GM12878 (cell line): ENCODE measurements at regions not wholly inside any gene's neighbourhood (a gene's known extent, or its start where the extent isn't known, plus 50 kb on each side); places are given as distances from the start of the nearest gene placed in this dataset.

Experiments used
- CBX5 ChIP-seq: sonication (generic); IDR thresholded peaks from 2 replicates; pipeline ENCODE4 v1.6.1; 2016; ENCODE audit warnings: low read depth, moderate library complexity, mild to moderate bottlenecking, inconsistent platforms
- FOS ChIP-seq: IDR thresholded peaks from 3 replicates; pipeline ENCODE4 v1.6.1; 2011; ENCODE audit warnings: borderline replicate concordance; ENCODE audit not compliant: insufficient read length; ENCODE audit errors: extremely low read depth
- GABPA ChIP-seq: IDR thresholded peaks from 2 replicates; pipeline ENCODE4 v1.6.1; 2014; ENCODE audit warnings: antibody characterized with exemption, low read depth, mild to moderate bottlenecking, inconsistent platforms
- ZNF24 ChIP-seq: fragments of 450-650 bp; IDR thresholded peaks from 2 replicates; pipeline ENCODE4 v1.6.1; 2017; ENCODE audit warnings: antibody characterized with exemption, mild to moderate bottlenecking
- TF ChIP-seq, protein P1 (sequence below), 3 experiments: IDR thresholded peaks in 2 of 3; conservative IDR thresholded peaks in 1 of 3; 2 replicates each; pipeline ENCODE4 v1.5.1; 2011; ENCODE audit warnings: low read depth in 3 of 3, low read length in 3 of 3, mild to moderate bottlenecking in 3 of 3, control low read depth in 2 of 3, moderate library complexity in 2 of 3, inconsistent platforms in 1 of 3, mixed read lengths in 1 of 3; ENCODE audit not compliant: control insufficient read depth in 2 of 3, insufficient read depth in 1 of 3; ENCODE audit errors: extremely low read depth in 1 of 3
- TF ChIP-seq, protein P2 (sequence below): IDR thresholded peaks from 2 replicates; pipeline ENCODE4 v1.6.1; 2012; ENCODE audit warnings: low read length, inconsistent platforms
- TF ChIP-seq, protein P3 (sequence below): IDR thresholded peaks from 2 replicates; pipeline ENCODE4 v1.6.1; 2011; ENCODE audit warnings: borderline replicate concordance, low read depth, mild to moderate bottlenecking, moderate library complexity, mixed read lengths, low read length; ENCODE audit not compliant: insufficient read depth; ENCODE audit errors: extremely low read length

DNA sequence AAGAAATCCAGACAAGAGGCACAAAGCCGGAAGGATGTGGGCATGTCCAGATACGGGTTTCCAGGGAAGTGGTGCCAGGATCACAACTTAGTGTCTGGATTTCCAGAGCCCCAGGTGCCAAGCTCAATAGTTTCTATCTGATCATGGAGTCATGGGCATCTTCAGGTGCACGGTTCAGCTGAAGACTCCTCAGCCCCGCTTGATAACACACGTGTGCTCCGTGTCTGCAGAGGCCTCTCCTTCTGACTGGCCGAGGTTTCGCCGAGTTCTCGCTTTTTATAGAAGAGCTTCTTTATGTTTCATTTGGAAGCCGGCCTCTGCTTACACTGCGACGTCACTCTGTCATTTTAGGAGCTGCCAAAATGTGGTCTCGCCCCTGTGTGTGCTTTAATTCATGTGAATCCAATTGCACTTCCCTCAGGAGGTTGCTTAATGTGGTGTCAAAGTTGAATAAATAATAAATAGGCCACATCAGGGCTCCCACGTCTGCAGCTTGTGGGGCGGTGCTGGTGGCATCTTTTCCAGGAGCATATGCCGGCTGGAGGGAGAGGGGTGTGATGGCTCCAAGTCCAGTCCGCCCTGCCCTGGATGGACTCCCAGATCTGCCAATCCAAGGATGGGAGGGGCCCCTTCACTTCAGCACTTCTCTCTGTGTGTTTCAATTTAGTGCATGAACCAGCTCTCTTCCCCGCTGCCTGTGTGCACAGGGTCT lies 1410.8 kb downstream of the TBC1D22A start:
- TF ChIP-seq CBX5, result no peak
- TF ChIP-seq, protein P1, sequence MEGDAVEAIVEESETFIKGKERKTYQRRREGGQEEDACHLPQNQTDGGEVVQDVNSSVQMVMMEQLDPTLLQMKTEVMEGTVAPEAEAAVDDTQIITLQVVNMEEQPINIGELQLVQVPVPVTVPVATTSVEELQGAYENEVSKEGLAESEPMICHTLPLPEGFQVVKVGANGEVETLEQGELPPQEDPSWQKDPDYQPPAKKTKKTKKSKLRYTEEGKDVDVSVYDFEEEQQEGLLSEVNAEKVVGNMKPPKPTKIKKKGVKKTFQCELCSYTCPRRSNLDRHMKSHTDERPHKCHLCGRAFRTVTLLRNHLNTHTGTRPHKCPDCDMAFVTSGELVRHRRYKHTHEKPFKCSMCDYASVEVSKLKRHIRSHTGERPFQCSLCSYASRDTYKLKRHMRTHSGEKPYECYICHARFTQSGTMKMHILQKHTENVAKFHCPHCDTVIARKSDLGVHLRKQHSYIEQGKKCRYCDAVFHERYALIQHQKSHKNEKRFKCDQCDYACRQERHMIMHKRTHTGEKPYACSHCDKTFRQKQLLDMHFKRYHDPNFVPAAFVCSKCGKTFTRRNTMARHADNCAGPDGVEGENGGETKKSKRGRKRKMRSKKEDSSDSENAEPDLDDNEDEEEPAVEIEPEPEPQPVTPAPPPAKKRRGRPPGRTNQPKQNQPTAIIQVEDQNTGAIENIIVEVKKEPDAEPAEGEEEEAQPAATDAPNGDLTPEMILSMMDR (IDR thresholded peaks at IDR 0.05 in 2 of 3, conservative IDR thresholded peaks at IDR 0.05 in 1 of 3; ENCODE audit: control insufficient read depth in 2 of 3, extremely low read depth in 1 of 3, insufficient read depth in 1 of 3, low read depth in 3 of 3, low read length in 3 of 3), result no peak
- TF ChIP-seq, protein P2, sequence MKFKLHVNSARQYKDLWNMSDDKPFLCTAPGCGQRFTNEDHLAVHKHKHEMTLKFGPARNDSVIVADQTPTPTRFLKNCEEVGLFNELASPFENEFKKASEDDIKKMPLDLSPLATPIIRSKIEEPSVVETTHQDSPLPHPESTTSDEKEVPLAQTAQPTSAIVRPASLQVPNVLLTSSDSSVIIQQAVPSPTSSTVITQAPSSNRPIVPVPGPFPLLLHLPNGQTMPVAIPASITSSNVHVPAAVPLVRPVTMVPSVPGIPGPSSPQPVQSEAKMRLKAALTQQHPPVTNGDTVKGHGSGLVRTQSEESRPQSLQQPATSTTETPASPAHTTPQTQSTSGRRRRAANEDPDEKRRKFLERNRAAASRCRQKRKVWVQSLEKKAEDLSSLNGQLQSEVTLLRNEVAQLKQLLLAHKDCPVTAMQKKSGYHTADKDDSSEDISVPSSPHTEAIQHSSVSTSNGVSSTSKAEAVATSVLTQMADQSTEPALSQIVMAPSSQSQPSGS, result no peak
- no peak for TF ChIP-seq FOS
- no peak for TF ChIP-seq GABPA
- TF ChIP-seq, protein P3, sequence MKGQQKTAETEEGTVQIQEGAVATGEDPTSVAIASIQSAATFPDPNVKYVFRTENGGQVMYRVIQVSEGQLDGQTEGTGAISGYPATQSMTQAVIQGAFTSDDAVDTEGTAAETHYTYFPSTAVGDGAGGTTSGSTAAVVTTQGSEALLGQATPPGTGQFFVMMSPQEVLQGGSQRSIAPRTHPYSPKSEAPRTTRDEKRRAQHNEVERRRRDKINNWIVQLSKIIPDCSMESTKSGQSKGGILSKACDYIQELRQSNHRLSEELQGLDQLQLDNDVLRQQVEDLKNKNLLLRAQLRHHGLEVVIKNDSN, result no peak
- no peak for TF ChIP-seq ZNF24
